Calu3 (cell line): ENCODE measurements at regions not wholly inside any gene's neighbourhood (a gene's known extent, or its start where the extent isn't known, plus 50 kb on each side); places are given as distances from the start of the nearest gene placed in this dataset.

ENCODE experiments used
- BruUV-seq: library from RNA; stranded (reverse); fragments of 400-500 nt; replicated peaks from 2 replicates; lab custom pipeline; 2021; lab: Mats Ljungman, UMichigan
- CTCF ChIA-PET: fragments of 300-600 bp; sonication (Branson Sonifier 250); formaldehyde crosslinking; loops from one replicate; lab custom pipeline; 2022; ENCODE audit warnings: antibody characterized with exemption; lab: Charles Lee
- DNase-seq: peaks from one replicate; pipeline ENCODE4 v3.0.0; 2022
- H3K27ac Mint-ChIP-seq: one replicate; pipeline ENCODE4 v1.8.0; 2022; ENCODE audit warnings: mixed read lengths; ENCODE audit not compliant: unreplicated experiment
- H3K27me3 Mint-ChIP-seq: one replicate; pipeline ENCODE4 v1.8.0; 2022; ENCODE audit warnings: mixed read lengths; ENCODE audit not compliant: unreplicated experiment
- H3K36me3 Mint-ChIP-seq: one replicate; pipeline ENCODE4 v1.8.0; 2022; ENCODE audit warnings: mild to moderate bottlenecking, moderate library complexity, mixed read lengths; ENCODE audit not compliant: insufficient read depth, unreplicated experiment
- H3K4me1 Mint-ChIP-seq: one replicate; pipeline ENCODE4 v1.8.0; 2022; ENCODE audit warnings: mild to moderate bottlenecking, low read depth, mixed read lengths; ENCODE audit not compliant: unreplicated experiment
- H3K4me3 Mint-ChIP-seq: one replicate; pipeline ENCODE4 v1.8.0; 2022; ENCODE audit warnings: mild to moderate bottlenecking, low read depth, moderate library complexity, mixed read lengths; ENCODE audit not compliant: unreplicated experiment
- H3K9me3 Mint-ChIP-seq: one replicate; pipeline ENCODE4 v1.8.0; 2022; ENCODE audit warnings: low read depth, mixed read lengths; ENCODE audit not compliant: unreplicated experiment
- intact Hi-C: fragments of 100-400 bp; cut with micrococcal nuclease; formaldehyde crosslinking; loops from one replicate; pipeline ENCODE4 v1.10.0; 2022; ENCODE audit not compliant: unreplicated experiment
- TF ChIP-seq, protein P1 (sequence below): fragments of 200-600 bp; IDR thresholded peaks from one replicate; pipeline ENCODE4 v1.8.0; 2022; ENCODE audit warnings: antibody characterized with exemption; ENCODE audit not compliant: unreplicated experiment

DNA sequence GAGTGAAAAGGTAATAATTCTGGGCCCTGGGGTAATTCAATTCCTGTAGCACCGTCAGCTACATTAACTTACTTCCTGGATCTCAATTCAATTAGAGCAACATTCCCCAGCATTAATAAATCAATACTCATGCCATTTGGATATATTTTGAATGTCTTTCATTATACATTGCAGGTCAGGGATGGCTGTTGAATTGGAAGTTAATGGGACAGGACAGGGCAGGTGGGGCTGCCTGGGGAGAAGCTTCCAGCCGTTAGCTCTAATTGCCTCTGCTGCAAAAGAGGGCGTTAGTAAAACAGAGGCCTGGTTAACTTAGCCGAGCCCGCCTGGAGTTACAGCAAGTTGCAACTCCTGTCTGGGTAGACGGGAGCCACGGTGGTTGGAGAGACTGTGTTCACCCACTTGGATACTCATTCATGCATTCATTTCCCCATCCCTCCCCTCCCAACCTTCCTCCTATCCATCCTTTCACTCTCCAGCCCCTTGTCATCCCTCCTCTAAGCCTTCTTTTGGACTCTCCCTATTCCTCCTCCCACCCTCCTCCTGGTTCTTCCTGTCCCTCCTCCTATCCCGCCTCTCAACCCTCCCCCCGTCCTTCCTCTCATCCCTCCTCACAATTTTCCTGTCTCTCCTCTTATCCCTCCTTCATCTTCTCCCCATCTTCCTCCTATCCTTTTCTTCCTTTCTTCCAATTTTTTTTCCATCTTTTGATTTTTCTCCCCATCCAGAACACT lies 137.6 kb upstream of the RUNX3 start:
- Mint-ChIP-seq H3K27me3 (peaks cover 67% of the 10 kb centered on the region), H3K4me3 (no peak overlapping the region), H3K36me3 (no peaks in the 10 kb centered on the region), H3K27ac (no peak overlapping the region), H3K9me3 (no peaks in the 10 kb centered on the region), H3K4me1 (peaks cover 11% of the 10 kb centered on the region)
- TF ChIP-seq, protein P1, sequence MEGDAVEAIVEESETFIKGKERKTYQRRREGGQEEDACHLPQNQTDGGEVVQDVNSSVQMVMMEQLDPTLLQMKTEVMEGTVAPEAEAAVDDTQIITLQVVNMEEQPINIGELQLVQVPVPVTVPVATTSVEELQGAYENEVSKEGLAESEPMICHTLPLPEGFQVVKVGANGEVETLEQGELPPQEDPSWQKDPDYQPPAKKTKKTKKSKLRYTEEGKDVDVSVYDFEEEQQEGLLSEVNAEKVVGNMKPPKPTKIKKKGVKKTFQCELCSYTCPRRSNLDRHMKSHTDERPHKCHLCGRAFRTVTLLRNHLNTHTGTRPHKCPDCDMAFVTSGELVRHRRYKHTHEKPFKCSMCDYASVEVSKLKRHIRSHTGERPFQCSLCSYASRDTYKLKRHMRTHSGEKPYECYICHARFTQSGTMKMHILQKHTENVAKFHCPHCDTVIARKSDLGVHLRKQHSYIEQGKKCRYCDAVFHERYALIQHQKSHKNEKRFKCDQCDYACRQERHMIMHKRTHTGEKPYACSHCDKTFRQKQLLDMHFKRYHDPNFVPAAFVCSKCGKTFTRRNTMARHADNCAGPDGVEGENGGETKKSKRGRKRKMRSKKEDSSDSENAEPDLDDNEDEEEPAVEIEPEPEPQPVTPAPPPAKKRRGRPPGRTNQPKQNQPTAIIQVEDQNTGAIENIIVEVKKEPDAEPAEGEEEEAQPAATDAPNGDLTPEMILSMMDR, result no peak
- no TSS peak for BruUV-seq
- no peak for DNase-seq
- CTCF ChIA-PET, result no interaction called here
- intact Hi-C loops, result no loop called here

DNA sequence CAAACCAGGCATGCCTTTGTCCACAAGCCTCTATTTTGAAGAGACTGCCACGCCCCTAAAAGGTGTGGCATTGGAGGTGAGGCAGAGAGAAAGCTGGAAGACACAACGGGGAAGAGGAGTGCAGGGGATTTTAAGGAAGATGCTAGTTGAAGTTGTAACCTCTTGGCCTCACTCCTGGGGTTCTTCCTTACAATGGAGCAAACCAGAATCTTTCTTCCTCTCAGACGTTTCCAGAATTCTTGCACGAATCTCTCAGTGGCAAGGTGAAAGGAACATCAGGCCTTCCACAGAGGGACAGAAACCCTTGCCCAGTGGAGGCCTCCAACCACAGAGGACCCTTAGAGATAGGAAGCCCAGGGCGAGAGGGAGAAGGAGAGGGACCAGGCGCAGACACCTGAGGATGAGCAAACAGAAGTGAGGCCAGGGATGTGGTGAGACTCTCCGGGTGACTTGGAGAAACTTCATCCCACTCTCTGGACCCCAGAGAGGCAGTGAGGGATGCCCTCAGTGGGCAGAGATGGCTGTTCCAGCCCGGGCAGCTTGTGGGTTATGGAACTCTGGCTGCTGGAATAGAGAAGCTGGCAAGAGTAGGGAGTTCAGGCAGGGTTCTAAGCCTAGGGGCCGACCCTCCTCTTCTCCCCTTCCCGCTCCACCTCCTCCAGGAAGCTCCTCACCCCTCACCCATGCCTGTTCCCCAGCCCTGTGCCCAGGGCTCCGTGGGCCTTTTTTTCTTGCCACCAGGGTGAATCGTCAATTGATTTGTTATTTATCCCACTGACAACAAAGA lies 136.8 kb upstream of the RUNX3 start:
- Mint-ChIP-seq H3K27ac (no peak overlapping the region), H3K36me3 (no peaks in the 10 kb centered on the region), H3K4me1 (peaks cover 11% of the 10 kb centered on the region), H3K9me3 (no peaks in the 10 kb centered on the region), H3K27me3 (peaks cover 68% of the 10 kb centered on the region), H3K4me3 (no peak overlapping the region)
- intact Hi-C loops, result no loop called here
- CTCF ChIA-PET, result no interaction called here
- TF ChIP-seq, protein P1, result no peak
- no TSS peak for BruUV-seq
- no peak for DNase-seq

DNA sequence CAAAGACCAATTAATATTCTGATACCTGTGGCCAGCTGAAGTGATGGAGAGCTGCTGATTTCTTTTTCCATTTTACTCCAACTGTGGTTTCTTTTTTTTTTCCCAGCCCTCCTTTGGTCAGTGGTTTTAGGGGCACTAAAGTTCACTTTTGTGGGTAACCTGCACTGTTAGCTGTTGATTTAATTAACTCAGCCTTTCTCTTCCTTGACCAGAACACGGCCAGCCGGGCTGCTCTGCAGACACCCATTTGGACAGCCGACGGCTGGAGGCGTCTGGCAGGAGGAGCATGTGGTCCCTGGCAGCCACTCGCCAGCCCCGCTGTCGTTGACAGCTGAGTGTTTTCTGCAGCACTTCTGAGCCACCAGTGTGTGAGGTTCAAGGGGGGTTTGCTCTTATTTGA lies 136.2 kb upstream of the RUNX3 start:
- CTCF ChIA-PET, result no interaction called here
- TF ChIP-seq, protein P1, result no peak
- no peaks in the 10 kb centered on the region for H3K36me3 Mint-ChIP-seq
- H3K9me3 Mint-ChIP-seq, result no peaks in the 10 kb centered on the region
- no peak overlapping the region for H3K4me3 Mint-ChIP-seq
- BruUV-seq, result no TSS peak
- intact Hi-C loops, result no loop called here
- DNase-seq, result no peak
- peaks cover 68% of the 10 kb centered on the region for H3K27me3 Mint-ChIP-seq
- H3K27ac Mint-ChIP-seq, result no peak overlapping the region
- peaks cover 11% of the 10 kb centered on the region for H3K4me1 Mint-ChIP-seq

DNA sequence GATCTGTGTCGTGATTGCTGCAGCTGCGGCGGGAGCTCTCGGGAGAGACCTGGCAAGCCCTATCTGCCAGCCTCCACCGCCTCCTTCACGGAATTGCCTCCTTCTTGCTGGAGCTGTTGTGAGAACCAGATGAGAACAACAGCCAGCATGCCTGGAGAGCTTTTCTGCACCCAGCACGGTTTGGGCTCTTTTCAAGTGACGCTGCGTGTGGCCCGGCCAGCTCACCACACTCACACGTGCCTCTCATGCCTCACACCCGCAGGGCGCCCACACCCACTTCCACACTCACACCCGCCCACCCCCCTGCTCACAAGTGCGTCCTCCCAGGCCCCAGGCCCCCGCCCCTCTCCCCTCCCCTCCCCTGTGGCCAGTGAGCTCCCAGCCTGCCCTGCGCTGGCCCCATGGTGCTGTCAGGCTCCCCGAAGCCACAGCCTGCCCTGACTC lies 135.7 kb upstream of the RUNX3 start:
- Mint-ChIP-seq H3K4me3 (no peak overlapping the region), H3K36me3 (no peaks in the 10 kb centered on the region), H3K9me3 (no peaks in the 10 kb centered on the region), H3K4me1 (peaks cover 11% of the 10 kb centered on the region), H3K27me3 (peaks cover 65% of the 10 kb centered on the region), H3K27ac (no peak overlapping the region)
- no TSS peak for BruUV-seq
- CTCF ChIA-PET, result no interaction called here
- intact Hi-C loops, result no loop called here
- DNase-seq, result no peak
- TF ChIP-seq, protein P1, result no peak
